Esophagus mucosa (tissue), 1 donor: ENCODE measurements at regions not wholly inside any gene's neighbourhood (a gene's known extent, or its start where the extent isn't known, plus 50 kb on each side); places are given as distances from the start of the nearest gene placed in this dataset.
"Not testable (repeated sequence)": the region's sequence is repeated elsewhere in the genome, so short reads cannot be mapped to it uniquely, and the experiment has no call there.

Experiments used
- ATAC-seq: fragments of 200-7000 bp; cut with Tn5 transposase; one replicate; pipeline ENCODE4 v1.9.1; 2020
- donor health status: DM: yes; HTN: yes; CAD: no.

GRCh38 chr5:82597437-82597836 lies 319.3 kb upstream of the RPS23 start:
- no peak for ATAC-seq

DNA sequence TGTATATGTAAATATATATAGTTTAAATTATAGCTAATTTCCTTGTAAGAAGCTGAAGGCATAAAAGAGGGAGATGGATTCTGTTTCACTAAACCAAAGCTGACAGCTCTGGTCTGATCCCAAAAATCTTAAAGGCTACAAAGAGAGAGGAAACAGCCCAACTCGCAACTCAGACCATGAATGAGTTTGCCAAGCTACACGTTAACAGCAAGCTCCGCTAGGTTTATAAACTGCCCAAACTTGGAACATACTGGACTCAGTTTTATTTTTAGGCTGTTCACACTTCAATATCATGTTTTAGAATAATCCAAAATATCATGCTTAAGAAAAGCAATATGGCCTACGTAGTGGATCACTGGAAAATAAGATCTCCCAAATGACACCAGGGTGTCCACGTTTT lies 318.3 kb upstream of the RPS23 start:
- ATAC-seq = no peak

DNA sequence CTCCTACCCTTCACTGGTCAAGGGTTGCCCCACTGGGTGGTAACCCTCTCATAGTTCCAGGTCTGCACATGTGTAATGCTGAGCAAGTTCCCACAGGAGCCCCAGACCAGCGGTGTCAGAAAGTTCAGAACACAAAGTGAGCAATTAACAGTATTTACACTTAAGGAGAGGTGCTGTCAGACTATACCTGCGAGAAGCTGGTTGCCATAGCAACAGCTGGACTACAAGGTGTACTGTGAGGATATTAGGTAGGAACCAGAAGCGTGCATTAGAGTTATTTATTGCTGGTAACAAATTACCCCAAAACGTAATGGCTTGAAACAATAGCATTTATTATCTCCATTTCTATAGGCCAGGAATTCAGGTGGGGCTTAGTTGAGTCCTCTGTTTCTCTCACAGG lies 317.0 kb upstream of the RPS23 start:
- ATAC-seq = no peak

DNA sequence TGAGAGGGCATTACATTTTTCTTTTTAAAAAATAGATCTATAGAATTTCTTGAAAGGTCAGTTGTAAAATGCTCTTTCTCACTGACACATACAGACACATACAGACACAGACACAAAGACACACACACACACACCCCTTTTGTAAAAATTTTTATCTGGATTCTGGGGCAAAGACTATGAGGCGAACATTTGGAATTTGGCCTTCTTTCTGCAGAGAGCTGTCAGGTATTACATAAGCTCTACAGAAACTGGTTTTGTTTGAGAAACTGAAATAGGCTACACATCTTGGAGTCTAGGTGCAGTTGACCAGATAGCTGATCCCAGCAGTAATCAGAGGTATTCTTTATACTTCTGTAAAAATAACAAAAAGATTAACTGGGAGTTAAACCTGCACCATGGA lies 315.9 kb upstream of the RPS23 start:
- ATAC-seq = no peak

DNA sequence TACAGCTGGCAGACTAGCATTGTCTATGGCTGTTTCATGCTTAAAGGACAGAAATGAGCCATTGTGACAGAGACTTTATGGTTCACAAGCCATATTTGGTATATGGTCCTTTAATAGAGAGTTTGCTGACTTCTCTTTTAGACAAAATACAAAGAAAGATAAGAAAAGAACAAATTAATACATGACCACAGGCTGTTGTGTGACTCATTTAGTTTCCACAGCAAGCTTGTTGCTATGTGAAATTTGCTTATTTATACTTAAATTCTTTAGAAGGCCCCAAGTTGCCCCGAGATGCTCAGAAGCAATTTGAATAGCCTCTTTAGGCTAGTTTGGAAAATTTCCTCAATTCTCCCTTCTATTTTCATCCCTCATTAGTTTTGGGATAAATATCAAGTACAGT lies 315.3 kb upstream of the RPS23 start:
- ATAC-seq = no peak

- ATAC-seq = no peak
These were observed 312.9 kb upstream of the RPS23 start for GRCh38 chr5:82591021-82591515.

DNA sequence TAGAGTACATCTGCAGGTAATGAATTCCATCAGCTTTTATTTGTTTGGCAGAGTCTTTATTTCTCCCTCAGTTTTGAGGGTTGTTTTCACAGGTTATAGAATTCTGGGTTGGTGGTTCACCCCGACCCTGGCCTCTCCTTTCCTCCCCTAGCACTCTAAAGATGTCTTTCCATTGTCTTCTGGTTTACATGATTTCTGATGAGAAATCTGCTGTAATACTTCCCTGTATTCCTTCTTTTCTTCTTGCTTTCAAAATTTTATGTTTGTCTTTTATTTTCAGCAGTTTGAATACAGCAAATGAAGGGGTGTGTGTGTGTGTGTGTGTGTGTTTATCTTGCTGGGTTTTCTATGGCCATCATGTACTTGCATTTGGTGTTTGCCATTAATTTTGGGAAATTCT lies 312.0 kb upstream of the RPS23 start:
- ATAC-seq = no peak

GRCh38 chr5:82586661-82587310 lies 308.6 kb upstream of the RPS23 start:
- ATAC-seq = no peak

DNA sequence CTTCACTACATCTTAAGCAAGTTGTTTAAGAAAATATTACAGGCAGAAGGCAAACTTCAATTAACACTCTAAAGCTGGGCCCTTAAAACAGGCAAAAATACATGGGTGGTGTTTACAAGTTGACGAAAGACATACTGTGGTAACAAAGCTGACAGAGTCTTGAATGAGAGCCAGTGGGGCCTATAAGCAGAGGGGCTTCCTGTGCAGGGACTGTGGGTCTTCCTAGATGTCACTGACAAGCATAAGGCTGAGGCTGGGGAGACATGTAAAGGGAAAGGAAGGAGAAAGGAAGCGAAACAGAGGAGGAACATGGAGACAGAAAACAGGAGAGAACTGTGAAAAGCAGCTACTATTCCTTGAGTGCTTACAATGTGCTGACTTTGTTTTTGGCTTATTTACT lies 308.0 kb upstream of the RPS23 start:
- ATAC-seq = no peak

- ATAC-seq = no peak
These were observed 306.5 kb upstream of the RPS23 start for GRCh38 chr5:82584631-82585030.

DNA sequence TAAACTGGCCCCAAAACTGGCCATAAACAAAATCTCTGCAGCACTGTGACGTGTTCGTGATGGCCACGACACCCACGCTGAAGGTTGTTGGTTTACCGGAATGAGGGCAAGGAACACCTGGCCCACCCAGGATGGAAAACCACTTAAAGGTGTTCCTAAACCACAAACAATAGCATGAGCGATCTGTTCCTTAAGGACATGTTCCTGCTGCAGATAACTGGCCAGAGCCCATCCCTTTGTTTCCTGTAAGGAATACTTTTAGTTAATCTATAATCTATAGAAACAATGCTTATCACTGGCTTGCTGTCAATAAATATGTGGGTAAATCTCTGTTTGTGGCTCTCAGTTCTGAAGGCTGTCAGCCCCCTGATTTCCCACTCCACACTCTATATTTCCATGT lies 305.2 kb upstream of the RPS23 start:
- not testable (repeated sequence) for ATAC-seq

DNA sequence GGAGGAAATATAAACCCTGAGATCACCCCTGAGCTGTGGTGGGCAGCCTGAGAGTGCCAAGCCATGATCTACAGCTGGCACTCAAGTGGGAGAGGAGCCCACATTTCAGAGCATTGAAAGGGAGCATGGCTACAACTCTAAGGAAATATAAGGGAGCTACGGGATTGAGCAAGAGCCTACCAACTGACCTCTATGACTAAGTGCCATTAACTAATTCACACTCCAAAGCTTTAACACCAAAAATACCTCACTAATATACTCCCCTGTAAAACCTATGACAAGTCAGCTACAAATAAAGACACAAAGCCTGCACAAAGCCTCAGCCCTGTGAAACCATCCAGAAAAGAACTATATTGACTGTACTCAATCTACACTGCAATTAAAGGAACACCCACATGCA lies 286.8 kb upstream of the RPS23 start:
- ATAC-seq = no peak

- no peak for ATAC-seq
These were observed 285.6 kb upstream of the RPS23 start for GRCh38 chr5:82563745-82564144.

- ATAC-seq = no peak
These were observed 284.6 kb upstream of the RPS23 start for GRCh38 chr5:82562696-82563240.

GRCh38 chr5:82561797-82562196 lies 283.6 kb upstream of the RPS23 start:
- ATAC-seq = no peak

- ATAC-seq = no peak
These were observed 282.8 kb upstream of the RPS23 start for GRCh38 chr5:82560969-82561368.

DNA sequence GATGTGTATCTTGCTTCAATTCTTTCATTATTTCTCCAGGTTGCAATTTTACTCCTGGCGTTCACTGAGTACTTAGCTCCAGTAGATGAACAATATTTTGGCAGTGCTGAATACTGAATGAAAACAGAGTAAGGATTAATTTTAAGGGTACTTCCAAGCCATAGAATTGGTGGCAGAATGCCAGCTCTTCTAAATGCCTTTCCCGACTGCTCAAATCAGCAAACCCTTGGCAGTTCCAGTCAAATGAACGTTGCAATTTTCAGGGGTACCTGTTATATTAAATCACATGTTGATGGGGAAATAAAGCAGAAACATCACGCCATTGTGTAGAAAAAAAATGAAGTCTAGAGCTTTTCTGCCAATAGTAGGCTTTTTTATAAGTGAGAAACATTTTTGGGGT lies 282.4 kb upstream of the RPS23 start:
- no peak for ATAC-seq

DNA sequence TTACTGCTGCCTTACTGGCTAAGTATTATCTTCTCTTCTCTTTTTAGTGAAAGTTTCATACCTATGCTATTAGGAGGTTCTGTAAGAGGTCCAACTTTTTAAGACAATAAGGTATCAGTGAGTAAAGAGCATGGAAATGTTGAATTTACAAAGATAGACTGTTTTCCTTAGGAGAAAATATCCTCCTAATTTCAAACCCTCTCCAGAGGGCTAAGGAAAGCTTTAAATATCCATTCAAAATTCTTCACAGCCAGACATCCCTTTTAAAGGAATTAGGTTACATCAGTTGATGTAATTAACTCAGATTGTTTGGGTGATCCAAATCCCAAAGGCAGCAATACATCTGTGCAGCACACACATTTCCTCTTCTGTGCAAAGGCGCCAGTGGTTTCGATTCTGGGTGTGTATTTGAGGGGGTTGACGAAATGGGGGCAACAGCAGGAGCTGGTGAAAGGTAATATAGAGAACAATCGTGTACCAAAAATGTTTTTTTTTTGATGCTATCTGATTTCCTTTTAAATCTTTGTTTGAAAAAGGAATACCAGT lies 273.8 kb upstream of the RPS23 start:
- ATAC-seq = no peak

GRCh38 chr5:82551192-82551591 lies 273.0 kb upstream of the RPS23 start:
- no peak for ATAC-seq

- no peak for ATAC-seq
These were observed 271.1 kb upstream of the RPS23 start for GRCh38 chr5:82549263-82549662.

DNA sequence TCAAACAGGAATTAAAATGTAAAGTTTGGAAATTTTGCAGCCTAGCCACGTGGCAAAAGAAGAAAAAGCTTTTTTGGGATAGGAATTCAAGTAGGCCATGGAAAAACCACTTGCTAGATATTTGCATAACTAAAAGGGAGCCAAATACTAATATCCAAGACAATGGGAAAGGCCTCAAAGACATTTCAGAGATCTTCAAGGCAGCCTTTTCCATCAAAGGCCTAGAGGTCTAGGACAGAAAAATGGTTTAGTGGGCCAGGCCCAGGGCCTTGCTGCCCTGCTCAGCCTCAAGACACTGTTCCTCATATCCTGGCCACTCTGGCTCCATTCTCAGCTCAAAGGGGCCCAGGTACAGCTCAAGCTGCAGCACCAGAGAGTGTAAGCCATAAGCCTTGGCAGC lies 265.9 kb upstream of the RPS23 start:
- ATAC-seq = no peak

GRCh38 chr5:82540301-82540700 lies 262.1 kb upstream of the RPS23 start:
- ATAC-seq = no peak

GRCh38 chr5:82538339-82539034 lies 260.3 kb upstream of the RPS23 start:
- no peak for ATAC-seq
